Suprapubic skin (tissue), 4 donors: ENCODE measurements at regions not wholly inside any gene's neighbourhood (a gene's known extent, or its start where the extent isn't known, plus 50 kb on each side); places are given as distances from the start of the nearest gene placed in this dataset.
"Not testable (repeated sequence)": the region's sequence is repeated elsewhere in the genome, so short reads cannot be mapped to it uniquely, and the experiment has no call there.

Source experiments
- DNase-seq, 2 donors: peaks; one replicate each; pipeline ENCODE4 v3.0.0-alpha.2; 2019; ENCODE audit warnings: low spot score in 2 of 2
- H3K27ac ChIP-seq: fragments of 200-600 bp; sonication (generic); one replicate; pipeline ENCODE4 v1.5.1; 2019
- H3K27me3 ChIP-seq: fragments of 200-600 bp; sonication (generic); one replicate; pipeline ENCODE4 v1.5.1; 2019
- H3K36me3 ChIP-seq: fragments of 200-600 bp; sonication (generic); one replicate; pipeline ENCODE4 v1.5.1; 2019
- H3K4me1 ChIP-seq: fragments of 200-600 bp; sonication (generic); one replicate; pipeline ENCODE4 v1.5.1; 2019
- H3K4me3 ChIP-seq: fragments of 200-600 bp; sonication (generic); one replicate; pipeline ENCODE4 v1.5.1; 2019; ENCODE audit warnings: mild to moderate bottlenecking
- H3K9me3 ChIP-seq: fragments of 200-600 bp; sonication (generic); one replicate; pipeline ENCODE4 v1.5.1; 2019
- CTCF ChIP-seq, 2 donors: fragments of 200-600 bp in 1 of 2; fragments of 450-650 bp in 1 of 2; sonication (generic) in 1 of 2; IDR thresholded peaks; one replicate each; pipeline ENCODE4 v1.5.1; 2016 to 2019; ENCODE audit warnings: antibody characterized with exemption in 2 of 2, mild to moderate bottlenecking in 1 of 2, moderate library complexity in 1 of 2
- EP300 ChIP-seq: sonication (generic); formaldehyde crosslinking; IDR thresholded peaks from one replicate; pipeline ENCODE4 v1.6.1; 2017; ENCODE audit warnings: antibody characterized with exemption
- POLR2A ChIP-seq, 2 donors: fragments of 450-650 bp; IDR thresholded peaks; one replicate each; pipeline ENCODE4 v1.6.1; 2017; ENCODE audit warnings: antibody characterized with exemption in 2 of 2, mild to moderate bottlenecking in 2 of 2, moderate library complexity in 2 of 2
- POLR2AphosphoS5 ChIP-seq, 3 donors: sonication (generic); formaldehyde crosslinking; IDR thresholded peaks; one replicate each; pipeline ENCODE4 v1.6.1; 2017; ENCODE audit warnings: antibody characterized with exemption in 3 of 3
- WGBS: methylation state at CpG from one replicate; pipeline ENCODE4 v1.1.5; 2018; 5-methylcytosine and 5-hydroxymethylcytosine counted together

GRCh38 chr4:27414887-27415731, 554.5 kb downstream of the STIM2 start:
- no peak for TF ChIP-seq CTCF (IDR thresholded peaks at IDR 0.05)
- TF ChIP-seq POLR2AphosphoS5 (IDR thresholded peaks at IDR 0.05): no peak
- TF ChIP-seq POLR2A (IDR thresholded peaks at IDR 0.05): no peak
- no peak for TF ChIP-seq EP300
- H3K27ac ChIP-seq: no peak overlapping the region
- no peak for DNase-seq

GRCh38 chr4:27428661-27429060, 568.0 kb downstream of the STIM2 start:
- Histone ChIP-seq H3K4me3 (no peak overlapping the region), H3K9me3 (no peaks in the 10 kb centered on the region), H3K27ac (no peak overlapping the region), H3K4me1 (no peaks in the 10 kb centered on the region), H3K36me3 (no peaks in the 10 kb centered on the region), H3K27me3 (no peaks in the 10 kb centered on the region)
- DNase-seq: no peak
- WGBS: 35% methylated on average over 1 of the region's 1 CpG
- TF ChIP-seq EP300: no peak
- TF ChIP-seq POLR2AphosphoS5 (IDR thresholded peaks at IDR 0.05): no peak
- TF ChIP-seq CTCF (IDR thresholded peaks at IDR 0.05): no peak
- TF ChIP-seq POLR2A (IDR thresholded peaks at IDR 0.05): no peak

More at GRCh38 chr4:27414887-27415731, 554.5 kb downstream of the STIM2 start:
- H3K4me3 ChIP-seq: no peak overlapping the region
- H3K27me3 ChIP-seq: no peaks in the 10 kb centered on the region
- H3K9me3 ChIP-seq: no peaks in the 10 kb centered on the region
- H3K4me1 ChIP-seq: no peaks in the 10 kb centered on the region
- 19% methylated on average over 3 of the region's 3 CpGs for WGBS
- no peaks in the 10 kb centered on the region for H3K36me3 ChIP-seq

GRCh38 chr4:27429364-27429871, 568.8 kb downstream of the STIM2 start:
- no peaks in the 10 kb centered on the region for H3K4me1 ChIP-seq
- WGBS: 35% methylated on average over 5 of the region's 5 CpGs
- no peak overlapping the region for H3K4me3 ChIP-seq
- H3K36me3 ChIP-seq: no peaks in the 10 kb centered on the region
- no peak for DNase-seq
- no peaks in the 10 kb centered on the region for H3K27me3 ChIP-seq
- TF ChIP-seq POLR2A (IDR thresholded peaks at IDR 0.05) (no peak), POLR2AphosphoS5 (IDR thresholded peaks at IDR 0.05) (no peak), CTCF (IDR thresholded peaks at IDR 0.05) (no peak), EP300 (no peak)
- no peaks in the 10 kb centered on the region for H3K9me3 ChIP-seq
- H3K27ac ChIP-seq: no peak overlapping the region

GRCh38 chr4:27442146-27442545, 581.5 kb downstream of the STIM2 start:
- WGBS: 38% methylated on average over 1 of the region's 1 CpG

GRCh38 chr4:27442661-27443060, 582.0 kb downstream of the STIM2 start:
- H3K36me3 ChIP-seq, H3K27me3 ChIP-seq, H3K4me1 ChIP-seq, H3K4me3 ChIP-seq, H3K27ac ChIP-seq, H3K9me3 ChIP-seq, DNase-seq: not testable (repeated sequence)
- 79% methylated on average over 4 of the region's 4 CpGs for WGBS

More at GRCh38 chr4:27442146-27442545, 581.5 kb downstream of the STIM2 start:
- Histone ChIP-seq H3K27me3 (no peaks in the 10 kb centered on the region), H3K9me3 (no peaks in the 10 kb centered on the region), H3K36me3 (no peaks in the 10 kb centered on the region), H3K4me1 (no peaks in the 10 kb centered on the region), H3K27ac (no peak overlapping the region), H3K4me3 (no peak overlapping the region)
- TF ChIP-seq EP300: no peak
- TF ChIP-seq POLR2A (IDR thresholded peaks at IDR 0.05): no peak
- no peak for TF ChIP-seq CTCF (IDR thresholded peaks at IDR 0.05)
- TF ChIP-seq POLR2AphosphoS5 (IDR thresholded peaks at IDR 0.05): no peak
- DNase-seq: no peak
